ENCODE measurements at regions not wholly inside any gene's neighbourhood (a gene's known extent, or its start where the extent isn't known, plus 50 kb on each side); places are given as distances from the start of the nearest gene placed in this dataset.

DNA sequence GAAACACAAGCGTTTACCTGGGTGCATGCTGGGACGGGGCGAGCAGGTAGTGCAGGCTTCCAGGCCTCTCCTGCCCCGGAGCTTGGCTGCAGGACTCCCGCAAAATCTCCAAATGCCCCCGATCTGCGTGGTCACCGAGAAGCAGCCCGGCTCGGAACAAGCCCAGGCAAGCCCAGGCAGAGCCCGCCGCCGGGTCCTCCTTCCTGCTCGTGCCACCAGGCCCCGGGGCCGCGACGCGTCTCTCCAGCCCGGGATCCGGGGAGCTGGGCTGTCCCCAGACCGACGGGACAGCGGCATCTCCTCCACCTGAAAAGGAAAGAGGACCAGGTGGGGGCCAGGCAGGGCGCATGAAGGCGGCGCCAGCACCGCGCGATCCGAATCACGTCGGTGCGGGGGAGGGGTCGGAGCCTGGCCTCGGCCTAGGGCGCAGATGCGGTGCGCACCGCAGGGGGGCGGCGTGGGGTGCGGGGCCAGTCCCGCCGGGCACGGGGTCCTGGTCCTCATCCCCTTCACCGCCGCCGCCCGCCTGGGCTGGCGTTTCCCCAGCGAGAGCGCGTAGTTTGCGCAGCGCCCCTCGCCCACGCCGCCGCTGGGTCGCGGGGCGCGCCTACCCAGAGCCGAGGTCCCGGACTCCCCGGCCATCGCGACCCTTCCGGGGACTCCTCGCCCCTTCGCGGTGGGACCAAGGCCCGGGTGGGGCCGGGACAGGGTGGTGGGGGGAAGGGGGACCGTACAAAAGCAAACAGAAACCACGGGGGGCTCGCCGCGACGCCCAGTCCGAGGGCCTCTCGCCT, 52.4 kb upstream of the H6PD start:
- Histone ChIP-seq H3K9me3 (ENCODE audit: low read depth) (no peaks in the 10 kb centered on the region), H2AFZ (peak overlapping the region; percentile 97)
- TF ChIP-seq, protein P1, sequence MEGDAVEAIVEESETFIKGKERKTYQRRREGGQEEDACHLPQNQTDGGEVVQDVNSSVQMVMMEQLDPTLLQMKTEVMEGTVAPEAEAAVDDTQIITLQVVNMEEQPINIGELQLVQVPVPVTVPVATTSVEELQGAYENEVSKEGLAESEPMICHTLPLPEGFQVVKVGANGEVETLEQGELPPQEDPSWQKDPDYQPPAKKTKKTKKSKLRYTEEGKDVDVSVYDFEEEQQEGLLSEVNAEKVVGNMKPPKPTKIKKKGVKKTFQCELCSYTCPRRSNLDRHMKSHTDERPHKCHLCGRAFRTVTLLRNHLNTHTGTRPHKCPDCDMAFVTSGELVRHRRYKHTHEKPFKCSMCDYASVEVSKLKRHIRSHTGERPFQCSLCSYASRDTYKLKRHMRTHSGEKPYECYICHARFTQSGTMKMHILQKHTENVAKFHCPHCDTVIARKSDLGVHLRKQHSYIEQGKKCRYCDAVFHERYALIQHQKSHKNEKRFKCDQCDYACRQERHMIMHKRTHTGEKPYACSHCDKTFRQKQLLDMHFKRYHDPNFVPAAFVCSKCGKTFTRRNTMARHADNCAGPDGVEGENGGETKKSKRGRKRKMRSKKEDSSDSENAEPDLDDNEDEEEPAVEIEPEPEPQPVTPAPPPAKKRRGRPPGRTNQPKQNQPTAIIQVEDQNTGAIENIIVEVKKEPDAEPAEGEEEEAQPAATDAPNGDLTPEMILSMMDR (IDR thresholded peaks at IDR 0.05; ENCODE audit: poor library complexity), result peak; percentile 17
- TF ChIP-seq EZH2phosphoT487 (IDR thresholded peaks at IDR 0.05; ENCODE audit: low read depth, severe bottlenecking, unreplicated experiment), result no peak

DNA sequence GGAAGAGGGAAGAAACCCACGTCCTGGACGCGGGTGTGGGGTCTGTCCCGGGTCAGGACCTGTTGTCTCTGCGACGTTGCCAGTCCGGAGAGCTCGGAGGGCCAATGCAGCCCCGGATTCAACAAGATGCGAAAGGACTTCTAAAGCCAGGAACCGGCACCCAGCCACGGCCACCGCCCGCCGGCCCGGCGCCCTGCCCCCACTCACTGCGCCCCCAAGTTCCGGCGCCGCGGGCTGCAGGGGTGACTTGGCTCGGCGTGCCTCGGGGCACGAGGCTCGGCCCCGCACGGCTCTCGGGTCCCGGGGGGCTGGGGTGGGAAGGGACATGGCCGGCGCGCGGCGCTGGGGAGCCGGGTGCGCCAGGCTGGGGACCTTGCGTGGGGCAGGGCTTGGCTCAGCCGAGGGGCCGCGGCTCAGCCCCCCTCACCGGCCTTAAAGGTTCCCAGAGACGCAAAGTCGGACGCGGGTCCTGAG, 51.8 kb upstream of the H6PD start:
- TF ChIP-seq, protein P1 (IDR thresholded peaks at IDR 0.05; ENCODE audit: poor library complexity), result no peak
- TF ChIP-seq EZH2 (IDR thresholded peaks at IDR 0.05; ENCODE audit: borderline replicate concordance), result no peak
- TF ChIP-seq EZH2phosphoT487 (IDR thresholded peaks at IDR 0.05; ENCODE audit: low read depth, severe bottlenecking, unreplicated experiment), result no peak
- no peaks in the 10 kb centered on the region for H3K9me3 ChIP-seq (ENCODE audit: low read depth)
- peaks cover 8% of the 10 kb centered on the region for H3K4me1 ChIP-seq (ENCODE audit: insufficient read depth)
- H3K79me2 ChIP-seq, result peaks cover 42% of the 10 kb centered on the region
- H3K27me3 ChIP-seq, result peaks cover 10% of the 10 kb centered on the region
- peaks cover 11% of the 10 kb centered on the region for H4K20me1 ChIP-seq (ENCODE audit: insufficient read depth, poor library complexity, severe bottlenecking)
- DNase-seq (ENCODE audit: low spot score), result peak; percentile 38
- peak overlapping the region; percentile 99 for H3K4me2 ChIP-seq
- H3K27ac ChIP-seq, result peak overlapping the region; percentile 80
- peak overlapping the region; percentile 97 for H2AFZ ChIP-seq
- H3K36me3 ChIP-seq (replicated peaks; ENCODE audit: insufficient read depth, low read depth), result no peaks in the 10 kb centered on the region
- H3K9me2 ChIP-seq (replicated peaks; ENCODE audit: insufficient read depth), result no peaks in the 10 kb centered on the region
- WGBS (ENCODE audit: low lambda C conversion rate, missing lambda C conversion rate), result 2% methylated on average over 21 of the region's 47 CpGs
- peak overlapping the region; percentile 88 for H3K4me3 ChIP-seq

More for the DNA sequence above, 52.4 kb upstream of the H6PD start:
- Histone ChIP-seq H3K4me3 (peak overlapping the region; percentile 88), H3K9me2 (replicated peaks; ENCODE audit: insufficient read depth) (no peaks in the 10 kb centered on the region), H3K79me2 (peaks cover 48% of the 10 kb centered on the region), H3K27ac (peak overlapping the region; percentile 80), H4K20me1 (ENCODE audit: insufficient read depth, poor library complexity, severe bottlenecking) (peaks cover 11% of the 10 kb centered on the region), H3K4me2 (peak overlapping the region; percentile 99), H3K4me1 (ENCODE audit: insufficient read depth) (peaks cover 8% of the 10 kb centered on the region), H3K36me3 (replicated peaks; ENCODE audit: insufficient read depth, low read depth) (no peaks in the 10 kb centered on the region), H3K27me3 (peaks cover 10% of the 10 kb centered on the region)
- peak; percentile 81 for DNase-seq (ENCODE audit: low spot score)
- WGBS (ENCODE audit: low lambda C conversion rate, missing lambda C conversion rate), result 3% methylated on average over 55 of the region's 83 CpGs

DNA sequence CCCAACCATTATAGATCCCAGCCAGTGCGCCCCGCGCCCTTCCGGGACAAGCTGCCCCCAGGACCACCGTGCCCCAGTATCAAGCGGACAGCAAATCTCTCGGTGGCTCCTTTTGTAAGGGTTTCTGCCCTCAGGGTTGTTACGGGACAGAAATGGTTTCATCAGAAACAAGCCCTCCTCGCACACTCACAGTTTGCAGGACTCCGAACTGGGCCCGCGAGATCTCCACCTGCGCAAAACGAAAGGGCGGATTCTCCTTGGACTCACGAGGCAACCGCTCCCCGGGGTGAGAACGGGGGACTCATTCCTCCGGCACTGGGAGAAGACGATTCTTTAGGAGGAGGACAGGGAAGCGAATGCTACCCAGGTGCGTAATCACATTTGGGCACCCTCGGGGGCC, 51.1 kb upstream of the H6PD start:
- Histone ChIP-seq H3K36me3 (replicated peaks; ENCODE audit: insufficient read depth, low read depth) (no peaks in the 10 kb centered on the region), H3K9me2 (replicated peaks; ENCODE audit: insufficient read depth) (no peaks in the 10 kb centered on the region), H3K27ac (no peak overlapping the region), H3K79me2 (peaks cover 36% of the 10 kb centered on the region), H4K20me1 (ENCODE audit: insufficient read depth, poor library complexity, severe bottlenecking) (peaks cover 11% of the 10 kb centered on the region), H2AFZ (peak overlapping the region; percentile 97), H3K27me3 (peaks cover 10% of the 10 kb centered on the region), H3K9me3 (ENCODE audit: low read depth) (no peaks in the 10 kb centered on the region), H3K4me3 (peak overlapping the region; percentile 88), H3K4me1 (ENCODE audit: insufficient read depth) (peaks cover 8% of the 10 kb centered on the region), H3K4me2 (peak overlapping the region; percentile 99)
- WGBS (ENCODE audit: low lambda C conversion rate, missing lambda C conversion rate), result 48% methylated on average over 23 of the region's 24 CpGs
- no peak for DNase-seq (ENCODE audit: low spot score)
- TF ChIP-seq EZH2 (IDR thresholded peaks at IDR 0.05; ENCODE audit: borderline replicate concordance) (no peak), EZH2phosphoT487 (IDR thresholded peaks at IDR 0.05; ENCODE audit: low read depth, severe bottlenecking, unreplicated experiment) (no peak)
- TF ChIP-seq, protein P1 (IDR thresholded peaks at IDR 0.05; ENCODE audit: poor library complexity), result no peak
